ENCODE measurements at regions not wholly inside any gene's neighbourhood (a gene's known extent, or its start where the extent isn't known, plus 50 kb on each side); places are given as distances from the start of the nearest gene placed in this dataset.
A peak's percentile ranks its signal among the peaks of the same experiment; 100 is the strongest.

- TF ChIP-seq CTCF (IDR thresholded peaks at IDR 0.05) = no peak
- peaks cover 0 to 62% (median 0%) of the 10 kb centered on the region in 9 donors for H3K36me3 ChIP-seq
These were observed 123.0 kb downstream of the NOC3L start for GRCh38 chr10:94239696-94240095.

DNA sequence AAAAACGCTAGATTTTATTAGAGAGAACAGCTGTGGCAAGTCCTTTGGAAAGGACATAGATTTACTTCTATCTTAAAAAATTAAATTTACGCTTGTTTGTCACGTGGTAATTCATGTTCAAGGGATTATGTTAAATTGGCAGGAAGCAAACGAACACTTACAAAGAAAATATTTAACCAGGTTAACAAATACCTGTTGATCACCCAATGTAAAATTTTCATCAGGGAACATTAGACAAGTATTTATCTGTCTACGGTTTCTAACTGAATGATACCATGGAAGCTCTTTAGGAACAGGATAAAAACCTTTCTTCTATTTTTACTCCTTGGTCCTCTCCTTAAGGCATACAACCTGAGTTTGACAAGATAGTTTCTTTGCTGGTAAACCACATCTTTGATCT lies 122.2 kb downstream of the NOC3L start:
- H3K9me3 ChIP-seq = no peaks in the 10 kb centered on the region
- ATAC-seq (no peak), DNase-seq (no peak)
- intact Hi-C loops (cut with DNase I) = no loop called here
- no peak overlapping the region for H3K27ac ChIP-seq
- H3K36me3 ChIP-seq = peaks cover 0 to 70% (median 0%) of the 10 kb centered on the region in 9 donors
- H3K27me3 ChIP-seq = no peaks in the 10 kb centered on the region
- TF ChIP-seq CTCF (IDR thresholded peaks at IDR 0.05) = no peak
- no peak overlapping the region for H3K4me3 ChIP-seq
- H3K4me1 ChIP-seq = peaks cover 0 to 5% (median 0%) of the 10 kb centered on the region in 9 donors
- WGBS, 2 donors = 87% methylated on average over 5 of the region's 5 CpGs

More at GRCh38 chr10:94239696-94240095, 123.0 kb downstream of the NOC3L start:
- 91% methylated on average over 6 of the region's 6 CpGs for WGBS, 2 donors
- Histone ChIP-seq H3K4me1 (peaks cover 0 to 5% (median 0%) of the 10 kb centered on the region in 9 donors), H3K9me3 (no peaks in the 10 kb centered on the region), H3K27me3 (no peaks in the 10 kb centered on the region), H3K4me3 (no peak overlapping the region), H3K27ac (no peak overlapping the region)
- DNase-seq (no peak), ATAC-seq (no peak)
- intact Hi-C loops (cut with DNase I) = loop anchor here in 1 of 10 donors (10.0 kb wide), 1 partner anchor 155 kb away; no protein-coding TSS in a partner anchor

DNA sequence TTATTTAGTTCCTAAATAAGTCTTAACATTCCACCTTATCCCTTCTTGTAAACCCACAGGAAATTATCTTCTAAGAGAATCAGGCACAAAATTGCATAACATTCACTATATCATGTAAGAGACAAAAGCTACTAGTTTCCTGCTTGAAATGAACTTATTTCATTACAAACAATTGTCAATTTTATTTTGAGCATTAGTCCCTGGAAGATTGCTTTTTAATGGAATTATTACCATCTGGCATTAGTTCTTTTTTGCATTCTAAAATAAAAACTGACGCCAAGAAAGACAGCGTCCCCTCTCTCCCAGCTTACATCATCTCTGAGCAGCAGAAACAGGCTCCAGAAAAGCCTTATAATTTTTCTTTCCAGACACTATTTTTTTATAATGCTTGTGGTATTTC lies 121.8 kb downstream of the NOC3L start:
- peak overlapping the region in 1 of 10 donors; percentile 8 for H3K27ac ChIP-seq
- no peaks in the 10 kb centered on the region for H3K27me3 ChIP-seq
- DNase-seq = no peak
- 65% methylated on average over 2 of the region's 2 CpGs for WGBS, 2 donors
- peaks cover 0 to 5% (median 0%) of the 10 kb centered on the region in 9 donors for H3K4me1 ChIP-seq
- no peaks in the 10 kb centered on the region for H3K9me3 ChIP-seq
- TF ChIP-seq CTCF (IDR thresholded peaks at IDR 0.05) = no peak
- peaks cover 0 to 71% (median 0%) of the 10 kb centered on the region in 9 donors for H3K36me3 ChIP-seq
- intact Hi-C loops (cut with DNase I) = no loop called here
- ATAC-seq = no peak
- H3K4me3 ChIP-seq = no peak overlapping the region

- ATAC-seq (no peak), DNase-seq (no peak)
- intact Hi-C loops (cut with DNase I) = no loop called here
- TF ChIP-seq CTCF (IDR thresholded peaks at IDR 0.05) = no peak
- Histone ChIP-seq H3K4me1 (peaks cover 0 to 17% (median 10%) of the 10 kb centered on the region in 9 donors), H3K27me3 (no peaks in the 10 kb centered on the region), H3K4me3 (no peak overlapping the region), H3K9me3 (no peaks in the 10 kb centered on the region), H3K27ac (peak overlapping the region in 1 of 10 donors; percentile 18), H3K36me3 (peaks cover 0 to 75% (median 4%) of the 10 kb centered on the region in 9 donors)
- WGBS, 2 donors = 86 to 88% methylated on average over 2 of the region's 2 CpGs
These were observed 111.6 kb downstream of the NOC3L start for GRCh38 chr10:94251098-94251497.
